H1 (cell line): ENCODE measurements at regions not wholly inside any gene's neighbourhood (a gene's known extent, or its start where the extent isn't known, plus 50 kb on each side); places are given as distances from the start of the nearest gene placed in this dataset.

Experiments
- NRF1 ChIP-seq: IDR thresholded peaks from 2 replicates; pipeline ENCODE4 v1.6.1; 2011; ENCODE audit warnings: mild to moderate bottlenecking, low read depth, low read length, improper control_type of control experiment
- TBP ChIP-seq: IDR thresholded peaks from 2 replicates; pipeline ENCODE4 v1.6.1; 2011; ENCODE audit warnings: low read depth, low read length, improper control_type of control experiment

DNA sequence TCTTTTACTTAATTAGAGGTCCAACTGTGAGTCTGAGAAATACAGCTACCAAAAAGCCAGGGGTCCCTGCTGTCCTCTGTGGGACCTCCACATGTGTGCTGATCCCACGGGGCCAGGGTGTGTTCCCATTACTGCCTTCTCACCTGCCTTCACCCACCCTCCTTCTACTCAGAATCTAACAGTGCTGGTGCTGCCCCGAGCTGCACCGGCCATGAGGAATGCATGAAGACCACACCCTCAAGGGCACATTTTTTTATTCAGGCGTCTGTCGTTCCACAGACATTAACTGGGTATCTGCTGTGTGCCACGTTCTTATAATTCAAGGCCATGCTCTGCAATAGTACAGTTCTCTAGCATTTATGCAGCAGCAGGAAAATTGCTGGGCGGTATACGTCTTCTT, 188.5 kb upstream of the PFKP start (continued):
- TF ChIP-seq NRF1 (no peak), TBP (no peak)
